SK-N-SH (cell line): ENCODE measurements at regions not wholly inside any gene's neighbourhood (a gene's known extent, or its start where the extent isn't known, plus 50 kb on each side); places are given as distances from the start of the nearest gene placed in this dataset.

Experiments
- ELF1 ChIP-seq: IDR thresholded peaks from 2 replicates; pipeline ENCODE4 v1.4.0; 2012
- POLR2AphosphoS5 ChIP-seq: IDR thresholded peaks from 2 replicates; pipeline ENCODE4 v1.6.1; 2012; ENCODE audit warnings: low read depth, low read length
- TCF12 ChIP-seq: IDR thresholded peaks from 2 replicates; pipeline ENCODE4 v1.4.0; 2012
- YY1 ChIP-seq: IDR thresholded peaks from 2 replicates; pipeline ENCODE4 v1.4.0; 2012; ENCODE audit warnings: low read depth, mild to moderate bottlenecking
- TF ChIP-seq, protein P1 (sequence below): fragments of 200-600 bp; sonication (generic); IDR thresholded peaks from 2 replicates; pipeline ENCODE4 v1.6.1; 2017; ENCODE audit warnings: antibody characterized with exemption, mild to moderate bottlenecking, moderate library complexity

DNA sequence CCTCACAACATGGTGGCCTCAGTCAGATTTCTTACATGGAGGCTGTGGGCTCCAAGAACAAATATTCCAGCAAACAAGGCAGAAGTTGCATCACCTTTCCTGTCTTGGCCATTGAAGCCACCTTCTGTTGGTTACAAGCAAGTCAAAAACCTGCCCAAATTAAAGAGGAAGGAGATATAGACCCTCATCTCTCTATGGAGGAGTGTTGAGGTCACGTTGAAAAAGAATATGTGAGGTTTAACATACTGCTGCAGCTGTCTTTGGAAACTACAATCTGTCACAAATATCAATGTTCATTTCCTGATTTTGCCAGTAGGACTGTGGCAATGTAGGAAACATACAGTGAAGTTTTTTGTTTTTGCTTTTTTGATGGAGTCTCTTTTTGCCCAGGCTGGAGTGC lies 211.4 kb downstream of the COPRS start:
- TF ChIP-seq YY1 (no peak), TCF12 (no peak), POLR2AphosphoS5 (no peak), ELF1 (no peak)
- TF ChIP-seq, protein P1, sequence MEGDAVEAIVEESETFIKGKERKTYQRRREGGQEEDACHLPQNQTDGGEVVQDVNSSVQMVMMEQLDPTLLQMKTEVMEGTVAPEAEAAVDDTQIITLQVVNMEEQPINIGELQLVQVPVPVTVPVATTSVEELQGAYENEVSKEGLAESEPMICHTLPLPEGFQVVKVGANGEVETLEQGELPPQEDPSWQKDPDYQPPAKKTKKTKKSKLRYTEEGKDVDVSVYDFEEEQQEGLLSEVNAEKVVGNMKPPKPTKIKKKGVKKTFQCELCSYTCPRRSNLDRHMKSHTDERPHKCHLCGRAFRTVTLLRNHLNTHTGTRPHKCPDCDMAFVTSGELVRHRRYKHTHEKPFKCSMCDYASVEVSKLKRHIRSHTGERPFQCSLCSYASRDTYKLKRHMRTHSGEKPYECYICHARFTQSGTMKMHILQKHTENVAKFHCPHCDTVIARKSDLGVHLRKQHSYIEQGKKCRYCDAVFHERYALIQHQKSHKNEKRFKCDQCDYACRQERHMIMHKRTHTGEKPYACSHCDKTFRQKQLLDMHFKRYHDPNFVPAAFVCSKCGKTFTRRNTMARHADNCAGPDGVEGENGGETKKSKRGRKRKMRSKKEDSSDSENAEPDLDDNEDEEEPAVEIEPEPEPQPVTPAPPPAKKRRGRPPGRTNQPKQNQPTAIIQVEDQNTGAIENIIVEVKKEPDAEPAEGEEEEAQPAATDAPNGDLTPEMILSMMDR = no peak
